Neural cell (in vitro differentiated cells): ENCODE measurements at regions not wholly inside any gene's neighbourhood (a gene's known extent, or its start where the extent isn't known, plus 50 kb on each side); places are given as distances from the start of the nearest gene placed in this dataset.

ENCODE experiments used
- POLR2AphosphoS5 ChIP-seq: IDR thresholded peaks from 2 replicates; pipeline ENCODE4 v1.6.1; 2012
- TAF1 ChIP-seq: IDR thresholded peaks from 2 replicates; pipeline ENCODE4 v1.6.1; 2012; ENCODE audit warnings: low read depth
- TF ChIP-seq, protein P1 (sequence below): fragments of 450-650 bp; IDR thresholded peaks from 2 replicates; pipeline ENCODE4 v1.5.1; 2014; ENCODE audit warnings: antibody characterized with exemption, mild to moderate bottlenecking, moderate library complexity; ENCODE audit not compliant: poor library complexity, severe bottlenecking
- TF ChIP-seq, protein P2 (sequence below): IDR thresholded peaks from 2 replicates; pipeline ENCODE4 v1.6.1; 2012; ENCODE audit warnings: borderline replicate concordance

DNA sequence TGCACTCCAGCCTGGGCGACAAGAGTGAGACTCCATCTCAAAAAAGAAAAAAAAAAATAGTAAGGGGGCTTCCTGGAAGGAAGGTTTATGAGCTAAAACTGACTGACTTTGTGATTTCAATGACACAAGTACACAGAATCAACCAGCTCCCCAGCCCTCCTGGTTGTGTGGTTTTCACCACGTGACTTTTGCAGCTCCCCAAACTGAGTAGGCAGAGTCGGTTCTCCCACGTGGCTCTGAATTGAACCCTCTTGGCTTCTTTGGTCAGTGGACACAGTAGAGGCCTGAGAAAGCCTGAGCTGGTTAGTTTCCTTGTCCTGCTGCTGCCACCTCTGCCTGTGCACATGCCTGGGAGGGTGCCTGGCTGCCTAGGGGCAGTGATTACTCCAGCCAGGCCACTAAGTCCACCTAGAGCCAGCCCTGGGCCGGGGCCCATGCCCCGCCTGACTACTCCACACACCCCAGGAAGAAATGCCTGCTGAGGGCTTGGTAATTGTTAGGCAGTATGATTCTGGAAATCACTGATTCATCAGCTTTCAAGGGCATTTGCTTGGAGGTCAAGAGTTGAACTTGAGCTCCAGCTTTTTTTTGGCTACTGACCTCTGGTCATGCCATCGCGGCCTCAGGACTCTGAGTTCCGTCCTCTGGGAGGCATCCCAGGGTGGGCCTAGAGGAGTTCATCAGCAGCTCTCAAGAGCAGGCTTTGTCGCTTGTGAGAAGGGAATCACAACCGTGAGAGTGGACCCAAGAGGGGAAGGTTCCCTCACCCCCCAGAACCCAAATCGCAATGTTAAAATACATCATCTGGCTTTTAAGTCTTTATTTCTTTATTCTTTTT lies 431.9 kb upstream of the HS6ST1 start:
- TF ChIP-seq, protein P1, sequence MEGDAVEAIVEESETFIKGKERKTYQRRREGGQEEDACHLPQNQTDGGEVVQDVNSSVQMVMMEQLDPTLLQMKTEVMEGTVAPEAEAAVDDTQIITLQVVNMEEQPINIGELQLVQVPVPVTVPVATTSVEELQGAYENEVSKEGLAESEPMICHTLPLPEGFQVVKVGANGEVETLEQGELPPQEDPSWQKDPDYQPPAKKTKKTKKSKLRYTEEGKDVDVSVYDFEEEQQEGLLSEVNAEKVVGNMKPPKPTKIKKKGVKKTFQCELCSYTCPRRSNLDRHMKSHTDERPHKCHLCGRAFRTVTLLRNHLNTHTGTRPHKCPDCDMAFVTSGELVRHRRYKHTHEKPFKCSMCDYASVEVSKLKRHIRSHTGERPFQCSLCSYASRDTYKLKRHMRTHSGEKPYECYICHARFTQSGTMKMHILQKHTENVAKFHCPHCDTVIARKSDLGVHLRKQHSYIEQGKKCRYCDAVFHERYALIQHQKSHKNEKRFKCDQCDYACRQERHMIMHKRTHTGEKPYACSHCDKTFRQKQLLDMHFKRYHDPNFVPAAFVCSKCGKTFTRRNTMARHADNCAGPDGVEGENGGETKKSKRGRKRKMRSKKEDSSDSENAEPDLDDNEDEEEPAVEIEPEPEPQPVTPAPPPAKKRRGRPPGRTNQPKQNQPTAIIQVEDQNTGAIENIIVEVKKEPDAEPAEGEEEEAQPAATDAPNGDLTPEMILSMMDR: no peak
- TF ChIP-seq, protein P2, sequence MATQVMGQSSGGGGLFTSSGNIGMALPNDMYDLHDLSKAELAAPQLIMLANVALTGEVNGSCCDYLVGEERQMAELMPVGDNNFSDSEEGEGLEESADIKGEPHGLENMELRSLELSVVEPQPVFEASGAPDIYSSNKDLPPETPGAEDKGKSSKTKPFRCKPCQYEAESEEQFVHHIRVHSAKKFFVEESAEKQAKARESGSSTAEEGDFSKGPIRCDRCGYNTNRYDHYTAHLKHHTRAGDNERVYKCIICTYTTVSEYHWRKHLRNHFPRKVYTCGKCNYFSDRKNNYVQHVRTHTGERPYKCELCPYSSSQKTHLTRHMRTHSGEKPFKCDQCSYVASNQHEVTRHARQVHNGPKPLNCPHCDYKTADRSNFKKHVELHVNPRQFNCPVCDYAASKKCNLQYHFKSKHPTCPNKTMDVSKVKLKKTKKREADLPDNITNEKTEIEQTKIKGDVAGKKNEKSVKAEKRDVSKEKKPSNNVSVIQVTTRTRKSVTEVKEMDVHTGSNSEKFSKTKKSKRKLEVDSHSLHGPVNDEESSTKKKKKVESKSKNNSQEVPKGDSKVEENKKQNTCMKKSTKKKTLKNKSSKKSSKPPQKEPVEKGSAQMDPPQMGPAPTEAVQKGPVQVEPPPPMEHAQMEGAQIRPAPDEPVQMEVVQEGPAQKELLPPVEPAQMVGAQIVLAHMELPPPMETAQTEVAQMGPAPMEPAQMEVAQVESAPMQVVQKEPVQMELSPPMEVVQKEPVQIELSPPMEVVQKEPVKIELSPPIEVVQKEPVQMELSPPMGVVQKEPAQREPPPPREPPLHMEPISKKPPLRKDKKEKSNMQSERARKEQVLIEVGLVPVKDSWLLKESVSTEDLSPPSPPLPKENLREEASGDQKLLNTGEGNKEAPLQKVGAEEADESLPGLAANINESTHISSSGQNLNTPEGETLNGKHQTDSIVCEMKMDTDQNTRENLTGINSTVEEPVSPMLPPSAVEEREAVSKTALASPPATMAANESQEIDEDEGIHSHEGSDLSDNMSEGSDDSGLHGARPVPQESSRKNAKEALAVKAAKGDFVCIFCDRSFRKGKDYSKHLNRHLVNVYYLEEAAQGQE: no peak
- TF ChIP-seq POLR2AphosphoS5 (no peak), TAF1 (no peak)
